Left ventricle myocardium inferior (tissue), 1 donor: ENCODE measurements at regions not wholly inside any gene's neighbourhood (a gene's known extent, or its start where the extent isn't known, plus 50 kb on each side); places are given as distances from the start of the nearest gene placed in this dataset.

ENCODE experiments used
- DNase-seq: peaks from one replicate; pipeline ENCODE4 v3.0.0-alpha.2; 2020
- H3K27ac ChIP-seq: fragments of 200-600 bp; replicated peaks from 2 replicates; pipeline ENCODE4 v1.8.0; 2021
- H3K27me3 ChIP-seq: fragments of 200-600 bp; 2 replicates; pipeline ENCODE4 v1.8.0; 2021; ENCODE audit warnings: low read depth
- H3K36me3 ChIP-seq: fragments of 200-600 bp; 2 replicates; pipeline ENCODE4 v1.8.0; 2021
- H3K4me1 ChIP-seq: fragments of 200-600 bp; 2 replicates; pipeline ENCODE4 v1.8.0; 2021
- H3K4me3 ChIP-seq: fragments of 200-600 bp; 2 replicates; pipeline ENCODE4 v1.8.0; 2021; ENCODE audit warnings: mild to moderate bottlenecking, moderate library complexity
- H3K9me3 ChIP-seq: fragments of 200-600 bp; replicated peaks from 2 replicates; pipeline ENCODE4 v1.8.0; 2021
- intact Hi-C: fragments of 100-400 bp; cut with micrococcal nuclease; formaldehyde crosslinking; loops from one replicate; pipeline ENCODE4 v1.11.0; 2022
- TF ChIP-seq, protein P1 (sequence below): fragments of 200-600 bp; IDR thresholded peaks from 2 replicates; pipeline ENCODE4 v1.8.0; 2021; ENCODE audit warnings: antibody characterized with exemption, mild to moderate bottlenecking, borderline replicate concordance
- donor health status: DM: no; HTN: yes; CAD: no; lungs with severe emphysema.

DNA sequence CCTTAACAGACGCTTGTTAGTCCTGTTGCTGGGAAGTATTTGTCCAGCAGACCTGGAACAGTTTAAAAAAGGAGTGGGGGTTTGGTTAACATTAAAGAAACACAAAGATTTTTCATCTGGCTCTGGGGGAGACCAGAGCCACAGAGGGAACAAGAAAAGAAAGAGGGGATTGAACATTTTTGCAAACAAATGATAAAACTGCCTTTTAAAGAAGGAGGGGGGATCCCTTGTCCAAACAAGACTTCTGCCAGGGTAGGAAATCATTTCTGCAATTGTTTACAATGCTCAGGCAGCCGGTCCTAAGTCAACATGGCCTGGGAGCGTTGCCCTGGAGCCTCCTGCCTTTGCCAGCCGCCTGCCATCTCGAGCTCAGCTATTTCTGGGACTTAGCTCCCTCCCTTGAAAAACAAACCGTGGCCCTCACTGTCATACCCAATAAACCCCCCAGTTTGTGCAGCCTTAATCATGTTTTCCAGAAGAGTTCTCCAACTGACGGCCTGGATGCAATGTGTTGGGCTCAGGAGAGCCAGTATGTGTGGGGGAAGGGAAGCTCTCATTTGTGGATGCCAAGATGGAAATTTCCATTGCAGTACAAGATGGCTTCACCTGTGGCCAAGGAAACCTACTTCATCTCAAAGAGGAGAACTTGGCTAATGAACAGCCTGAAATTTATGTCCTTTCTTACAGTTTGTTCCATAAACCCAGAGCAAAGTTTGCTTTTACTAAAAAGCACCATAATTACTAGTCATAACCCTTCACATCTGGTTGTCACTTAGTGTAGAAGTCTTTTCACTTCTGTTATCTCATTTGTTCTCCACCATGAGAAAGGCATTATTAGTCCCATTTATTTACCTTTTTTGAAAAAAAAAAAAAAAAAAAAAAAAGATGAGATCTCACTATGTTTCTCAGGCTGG lies 75.9 kb upstream of the RNU6-1 start:
- TF ChIP-seq, protein P1, sequence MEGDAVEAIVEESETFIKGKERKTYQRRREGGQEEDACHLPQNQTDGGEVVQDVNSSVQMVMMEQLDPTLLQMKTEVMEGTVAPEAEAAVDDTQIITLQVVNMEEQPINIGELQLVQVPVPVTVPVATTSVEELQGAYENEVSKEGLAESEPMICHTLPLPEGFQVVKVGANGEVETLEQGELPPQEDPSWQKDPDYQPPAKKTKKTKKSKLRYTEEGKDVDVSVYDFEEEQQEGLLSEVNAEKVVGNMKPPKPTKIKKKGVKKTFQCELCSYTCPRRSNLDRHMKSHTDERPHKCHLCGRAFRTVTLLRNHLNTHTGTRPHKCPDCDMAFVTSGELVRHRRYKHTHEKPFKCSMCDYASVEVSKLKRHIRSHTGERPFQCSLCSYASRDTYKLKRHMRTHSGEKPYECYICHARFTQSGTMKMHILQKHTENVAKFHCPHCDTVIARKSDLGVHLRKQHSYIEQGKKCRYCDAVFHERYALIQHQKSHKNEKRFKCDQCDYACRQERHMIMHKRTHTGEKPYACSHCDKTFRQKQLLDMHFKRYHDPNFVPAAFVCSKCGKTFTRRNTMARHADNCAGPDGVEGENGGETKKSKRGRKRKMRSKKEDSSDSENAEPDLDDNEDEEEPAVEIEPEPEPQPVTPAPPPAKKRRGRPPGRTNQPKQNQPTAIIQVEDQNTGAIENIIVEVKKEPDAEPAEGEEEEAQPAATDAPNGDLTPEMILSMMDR, result no peak
- DNase-seq, result peak; percentile 56
- Histone ChIP-seq H3K4me1 (peaks cover 41% of the 10 kb centered on the region), H3K9me3 (peaks cover 8% of the 10 kb centered on the region), H3K4me3 (no peak overlapping the region), H3K36me3 (no peaks in the 10 kb centered on the region), H3K27me3 (no peaks in the 10 kb centered on the region), H3K27ac (peak overlapping the region; percentile 81)
- intact Hi-C loops, result no loop called here

DNA sequence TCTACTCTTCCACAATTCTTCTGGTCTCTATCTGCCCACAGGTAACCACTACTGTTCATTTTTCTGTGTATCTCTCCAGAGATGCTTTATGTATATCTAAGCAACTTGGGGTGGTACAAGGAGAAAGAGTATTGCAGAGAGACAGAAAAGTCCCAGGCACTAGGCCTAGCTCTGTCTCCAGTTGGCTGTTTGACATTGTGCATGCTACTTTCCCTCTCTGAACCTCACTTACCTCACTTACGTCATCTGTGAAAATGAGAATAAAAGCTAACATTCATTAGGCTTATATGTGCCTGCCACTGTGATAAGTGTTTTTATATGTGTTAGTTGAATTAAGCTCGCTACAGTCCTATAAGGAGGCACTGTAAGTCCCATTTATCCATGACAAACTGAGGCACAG lies 76.7 kb upstream of the RNU6-1 start:
- intact Hi-C loops, result no loop called here
- Histone ChIP-seq H3K4me3 (no peak overlapping the region), H3K27ac (peak overlapping the region; percentile 81), H3K9me3 (peaks cover 2% of the 10 kb centered on the region), H3K27me3 (no peaks in the 10 kb centered on the region), H3K4me1 (peaks cover 41% of the 10 kb centered on the region), H3K36me3 (no peaks in the 10 kb centered on the region)
- DNase-seq, result no peak
- TF ChIP-seq, protein P1, result no peak

DNA sequence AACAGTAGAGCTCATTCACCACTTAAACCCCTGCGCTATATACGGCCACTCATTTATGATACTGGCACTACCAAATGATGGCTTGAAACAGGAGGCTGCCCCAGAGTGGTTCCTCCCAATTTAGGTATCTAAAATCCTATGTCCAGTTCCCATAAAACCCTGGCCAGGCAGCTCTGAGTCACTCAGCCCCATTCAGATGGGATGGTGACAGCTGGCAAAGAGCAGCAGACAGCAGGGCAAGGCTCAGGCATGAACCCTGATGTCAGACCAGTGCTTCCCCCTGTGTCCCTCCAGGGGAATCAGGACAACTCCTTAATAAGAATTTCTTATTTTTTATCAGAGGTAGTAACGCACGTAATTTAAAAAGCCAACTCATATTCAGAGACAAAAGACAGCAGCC lies 77.2 kb upstream of the RNU6-1 start:
- intact Hi-C loops, result no loop called here
- Histone ChIP-seq H3K4me1 (peaks cover 41% of the 10 kb centered on the region), H3K9me3 (no peaks in the 10 kb centered on the region), H3K36me3 (no peaks in the 10 kb centered on the region), H3K27me3 (no peaks in the 10 kb centered on the region), H3K27ac (peak overlapping the region; percentile 81), H3K4me3 (no peak overlapping the region)
- DNase-seq, result peak; percentile 35
- TF ChIP-seq, protein P1, result no peak

DNA sequence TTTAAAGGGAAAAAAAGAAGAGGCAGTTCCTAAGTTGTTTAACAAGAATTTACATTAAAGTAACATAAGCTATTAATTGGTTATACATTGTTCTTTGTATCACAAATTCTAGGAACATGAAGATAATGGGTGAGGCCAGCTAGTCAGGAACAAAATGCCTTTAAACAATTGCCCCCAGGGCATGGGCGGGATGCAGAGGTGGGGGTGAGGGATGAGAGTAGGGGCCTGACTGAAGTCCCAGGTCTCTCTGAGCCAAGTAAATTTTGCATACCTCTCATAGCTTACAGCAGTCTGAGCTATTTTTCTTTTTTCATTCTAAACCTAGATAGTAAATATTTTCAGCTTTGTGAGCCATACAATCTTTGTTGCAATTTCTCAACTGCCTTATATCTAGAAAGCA lies 77.8 kb upstream of the RNU6-1 start:
- no peak for DNase-seq
- Histone ChIP-seq H3K27ac (peak overlapping the region; percentile 81), H3K27me3 (no peaks in the 10 kb centered on the region), H3K4me3 (no peak overlapping the region), H3K9me3 (no peaks in the 10 kb centered on the region), H3K4me1 (peaks cover 41% of the 10 kb centered on the region), H3K36me3 (no peaks in the 10 kb centered on the region)
- TF ChIP-seq, protein P1, result no peak
- intact Hi-C loops, result no loop called here

DNA sequence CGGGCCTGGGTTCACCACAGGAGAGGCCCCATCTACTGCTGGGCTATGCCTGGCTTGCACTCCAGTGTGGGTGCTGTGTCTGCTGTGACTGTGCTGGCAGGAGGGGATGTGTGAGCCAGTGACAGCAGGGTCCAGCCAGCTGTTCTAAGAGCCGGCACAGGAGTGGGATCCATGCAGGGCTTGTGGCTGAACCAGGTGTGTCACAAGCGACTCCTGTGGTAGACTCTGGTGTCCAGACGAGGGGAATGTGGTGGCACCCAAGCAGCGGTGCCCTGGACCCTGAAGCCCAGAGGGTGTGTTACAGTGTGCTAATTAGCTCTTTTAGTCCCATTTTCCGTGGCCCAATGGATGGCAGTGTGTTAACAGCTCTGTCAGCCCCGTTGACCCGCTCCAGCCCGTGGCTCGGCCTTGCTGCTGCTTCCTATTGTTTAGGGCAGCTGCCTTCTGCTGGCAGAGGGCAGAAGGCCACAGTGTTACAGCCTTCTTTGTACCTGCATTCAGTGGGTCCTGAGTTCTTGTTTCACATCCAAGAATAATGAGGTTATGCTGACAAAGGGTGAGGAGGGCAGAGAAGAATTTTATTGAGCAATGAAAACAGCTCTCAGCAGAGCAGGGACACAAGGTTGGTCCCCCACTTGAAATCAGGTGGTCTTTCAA lies 78.5 kb upstream of the RNU6-1 start:
- H3K9me3 ChIP-seq, result no peaks in the 10 kb centered on the region
- H3K4me1 ChIP-seq, result peaks cover 47% of the 10 kb centered on the region
- H3K27me3 ChIP-seq, result no peaks in the 10 kb centered on the region
- H3K36me3 ChIP-seq, result no peaks in the 10 kb centered on the region
- TF ChIP-seq, protein P1, result no peak
- intact Hi-C loops, result no loop called here
- peak overlapping the region; percentile 81 for H3K27ac ChIP-seq
- no peak for DNase-seq
- no peak overlapping the region for H3K4me3 ChIP-seq
